ENCODE measurements at regions not wholly inside any gene's neighbourhood (a gene's known extent, or its start where the extent isn't known, plus 50 kb on each side); places are given as distances from the start of the nearest gene placed in this dataset.

GRCh38 chr12:76156726-76157125, 72.2 kb upstream of the NAP1L1 start:
- no peak for DNase-seq
- Mint-ChIP-seq H3K9me3 (no peaks in the 10 kb centered on the region), H3K27me3 (ENCODE audit: insufficient read depth) (no peaks in the 10 kb centered on the region), H3K4me3 (no peak overlapping the region), H3K36me3 (ENCODE audit: low read depth) (no peaks in the 10 kb centered on the region), H3K4me1 (ENCODE audit: low read depth) (peaks cover 30% of the 10 kb centered on the region), H3K27ac (no peak overlapping the region)
- TF ChIP-seq CTCF (IDR thresholded peaks at IDR 0.05), result no peak

- H3K27me3 Mint-ChIP-seq (ENCODE audit: insufficient read depth), result no peaks in the 10 kb centered on the region
- no peaks in the 10 kb centered on the region for H3K36me3 Mint-ChIP-seq (ENCODE audit: low read depth)
- no peak for DNase-seq
Observed at GRCh38 chr12:76156314-76156713, 71.8 kb upstream of the NAP1L1 start.

GRCh38 chr12:76155157-76155670, 70.7 kb upstream of the NAP1L1 start:
- no peak for DNase-seq
- no peak for TF ChIP-seq CTCF (IDR thresholded peaks at IDR 0.05)
- H3K27me3 Mint-ChIP-seq (ENCODE audit: insufficient read depth), result no peaks in the 10 kb centered on the region
- no peaks in the 10 kb centered on the region for H3K9me3 Mint-ChIP-seq
- no peak overlapping the region for H3K27ac Mint-ChIP-seq
- peaks cover 30% of the 10 kb centered on the region for H3K4me1 Mint-ChIP-seq (ENCODE audit: low read depth)
- no peak overlapping the region for H3K4me3 Mint-ChIP-seq
- H3K36me3 Mint-ChIP-seq (ENCODE audit: low read depth), result no peaks in the 10 kb centered on the region

More at GRCh38 chr12:76156314-76156713, 71.8 kb upstream of the NAP1L1 start:
- Mint-ChIP-seq H3K27ac (no peak overlapping the region), H3K9me3 (no peaks in the 10 kb centered on the region), H3K4me3 (no peak overlapping the region), H3K4me1 (ENCODE audit: low read depth) (peaks cover 30% of the 10 kb centered on the region)
- TF ChIP-seq CTCF (IDR thresholded peaks at IDR 0.05), result no peak

- no peaks in the 10 kb centered on the region for H3K27me3 Mint-ChIP-seq (ENCODE audit: insufficient read depth)
- DNase-seq, result no peak
- TF ChIP-seq CTCF (IDR thresholded peaks at IDR 0.05), result no peak
Observed at GRCh38 chr12:76153616-76154015, 69.1 kb upstream of the NAP1L1 start.

GRCh38 chr12:76152181-76152807, 67.8 kb upstream of the NAP1L1 start:
- TF ChIP-seq CTCF (IDR thresholded peaks at IDR 0.05), result no peak
- H3K4me3 Mint-ChIP-seq, result no peak overlapping the region
- H3K36me3 Mint-ChIP-seq (ENCODE audit: low read depth), result no peaks in the 10 kb centered on the region
- no peaks in the 10 kb centered on the region for H3K9me3 Mint-ChIP-seq
- no peaks in the 10 kb centered on the region for H3K27me3 Mint-ChIP-seq (ENCODE audit: insufficient read depth)
- H3K27ac Mint-ChIP-seq, result no peak overlapping the region
- DNase-seq, result no peak
- peaks cover 5% of the 10 kb centered on the region; the same call in 1 of the 2 replicates for H3K4me1 Mint-ChIP-seq (ENCODE audit: low read depth)

More at GRCh38 chr12:76153616-76154015, 69.1 kb upstream of the NAP1L1 start:
- Mint-ChIP-seq H3K27ac (no peak overlapping the region), H3K4me3 (no peak overlapping the region), H3K36me3 (ENCODE audit: low read depth) (no peaks in the 10 kb centered on the region), H3K9me3 (no peaks in the 10 kb centered on the region), H3K4me1 (ENCODE audit: low read depth) (peaks cover 16% of the 10 kb centered on the region)

Data from HFFc6 (cell line).